ENCODE measurements at regions not wholly inside any gene's neighbourhood (a gene's known extent, or its start where the extent isn't known, plus 50 kb on each side); places are given as distances from the start of the nearest gene placed in this dataset.
A peak's percentile ranks its signal among the peaks of the same experiment; 100 is the strongest.

GRCh38 chr12:116492703-116493324 is 66.4 kb upstream of the MAP1LC3B2 start:
- Histone ChIP-seq H3K36me3 (ENCODE audit: control insufficient read depth, insufficient read depth, low read length) (no peaks in the 10 kb centered on the region), H3K56ac (ENCODE audit: extremely low read depth, insufficient read depth, low read length) (no peak overlapping the region), H2BK5ac (ENCODE audit: low read depth, low read length, poor library complexity, severe bottlenecking) (no peak overlapping the region), H2AFZ (replicated peaks; ENCODE audit: low read length, poor library complexity) (peak overlapping the region; percentile 58), H3K14ac (replicated peaks; ENCODE audit: low read depth, low read length) (peak overlapping the region; percentile 69; the same call in 1 of the 2 replicates), H3K4me1 (ENCODE audit: control insufficient read depth, insufficient read depth, low read length) (no peaks in the 10 kb centered on the region), H3K4me3 (ENCODE audit: insufficient read depth, low read depth, low read length) (no peak overlapping the region), H3K4ac (ENCODE audit: low read depth, low read length) (peak overlapping the region; percentile 68), H4K91ac (ENCODE audit: insufficient read depth, low read depth, low read length) (no peak overlapping the region), H4K8ac (ENCODE audit: low read depth in 2 of 2, low read length in 2 of 2) (peak overlapping the region in 1 of 2 experiments; percentile 11; a peak in 1 of 4 replicates), H2BK15ac (ENCODE audit: low read depth, low read length) (peak overlapping the region; percentile 21; the same call in 1 of the 3 replicates), H3K79me1 (ENCODE audit: low read depth in 1 of 2, low read length in 2 of 2) (0 out of 4 replicates have a peak, but pooled peaks cover 0 to 5% of the 10 kb centered on the region in 2 experiments), H3K27me3 (ENCODE audit: control insufficient read depth, insufficient read depth, low read length) (no peaks in the 10 kb centered on the region), H2BK20ac (ENCODE audit: low read depth, low read length) (peak overlapping the region; percentile 66; the same call in 1 of the 2 replicates), H3K9me3 (ENCODE audit: control insufficient read depth, insufficient read depth, low read length) (peaks cover 5% of the 10 kb centered on the region), H2AK5ac (ENCODE audit: low read depth, low read length) (peak overlapping the region; percentile 76; the same call in 1 of the 2 replicates), H3K23ac (ENCODE audit: low read depth, low read length) (0 out of 2 replicates have a peak overlapping the region, but pooled peaks have one; percentile 2), H2BK120ac (ENCODE audit: low read depth, low read length) (peak overlapping the region; percentile 68; the same call in 1 of the 2 replicates), H3K18ac (ENCODE audit: low read depth, low read length) (no peak overlapping the region), H4K20me1 (ENCODE audit: insufficient read depth, low read length) (no peaks in the 10 kb centered on the region), H2AK9ac (replicated peaks; ENCODE audit: low read depth, low read length, poor library complexity) (peak overlapping the region; percentile 50), H3K9me1 (ENCODE audit: insufficient read depth, low read length) (peaks cover 8% of the 10 kb centered on the region), H4K5ac (ENCODE audit: low read depth, low read length) (no peak overlapping the region), H3K4me2 (ENCODE audit: low read depth, low read length) (no peak overlapping the region), H3K9ac (ENCODE audit: low read depth, low read length) (no peak overlapping the region), H3K27ac (ENCODE audit: insufficient read depth, low read length) (no peak overlapping the region)
- ChIA-PET POLR2A (ENCODE audit: unreplicated experiment) (no interaction called here), CTCF (interaction anchor here (0.7 kb wide), 1 partner anchor 18 kb away, joined by 4 read pairs; no protein-coding TSS in a partner anchor)
- in situ Hi-C loops (cut with MboI; ENCODE audit: low sequenced_read_pairs) = no loop called here
- 79% methylated on average over 5 of the region's 8 CpGs; no CpG with 5 or more reads in 1 of the 2 experiments for WGBS, 2 experiments (ENCODE audit: extremely low coverage in 2 of 2, insufficient read length in 1 of 2)
- intact Hi-C loops (cut with micrococcal nuclease) = no loop called here
- ATAC-seq (ENCODE audit: low read depth) = peak; percentile 59
- BruUV-seq (replicated peaks) = no TSS peak
- peak; percentile 81 for DNase-seq
- dilution Hi-C loops (cut with HindIII; ENCODE audit: low sequenced_read_pairs, unreplicated experiment) = no loop called here
- TF ChIP-seq MXI1 (IDR thresholded peaks at IDR 0.05; ENCODE audit: borderline replicate concordance, low read depth, low read length) (no peak), ELK1 (IDR thresholded peaks at IDR 0.05; ENCODE audit: borderline replicate concordance, low read depth, low read length) (no peak), RAD21 (IDR thresholded peaks at IDR 0.05; ENCODE audit: low read length) (no peak), SMC3 (IDR thresholded peaks at IDR 0.05; ENCODE audit: low read depth, low read length) (no peak), CEBPB (IDR thresholded peaks at IDR 0.05; ENCODE audit: low read depth, low read length) (no peak), NFE2L2 (IDR thresholded peaks at IDR 0.05; ENCODE audit: low read depth, low read length) (peak; percentile 96), MAFK (IDR thresholded peaks at IDR 0.05; ENCODE audit: low read depth, low read length) (peak; percentile 100), POLR2A (IDR thresholded peaks at IDR 0.05; ENCODE audit: low read depth, low read length) (no peak), CHD1 (IDR thresholded peaks at IDR 0.05; ENCODE audit: low read depth, low read length) (no peak)

All from IMR-90 (cell line).